H9 (cell line): ENCODE measurements at regions not wholly inside any gene's neighbourhood (a gene's known extent, or its start where the extent isn't known, plus 50 kb on each side); places are given as distances from the start of the nearest gene placed in this dataset.

Experiments
- DNase-seq: peaks from one replicate; pipeline ENCODE4 v3.0.0-alpha.2; 2017
- H2AFZ ChIP-seq: one replicate; pipeline ENCODE4 v1.6.1; 2013; ENCODE audit warnings: mild to moderate bottlenecking, low read length, control low read depth, moderate library complexity
- H2AK5ac ChIP-seq: 2 replicates; pipeline ENCODE4 v1.6.1; 2013; ENCODE audit warnings: low read length, control low read depth, mixed read lengths; ENCODE audit not compliant: insufficient read length
- H2BK120ac ChIP-seq: one replicate; pipeline ENCODE4 v1.6.1; 2013; ENCODE audit warnings: low read depth, mild to moderate bottlenecking, low read length, control low read depth, inconsistent platforms; ENCODE audit not compliant: poor library complexity, severe bottlenecking
- H2BK12ac ChIP-seq: 2 replicates; pipeline ENCODE4 v1.6.1; 2013; ENCODE audit warnings: low read length, control low read depth, mixed read lengths, low read depth; ENCODE audit not compliant: insufficient read length
- H2BK15ac ChIP-seq: 2 replicates; pipeline ENCODE4 v1.6.1; 2013; ENCODE audit warnings: low read depth, low read length, control low read depth
- H2BK20ac ChIP-seq: one replicate; pipeline ENCODE4 v1.6.1; 2013; ENCODE audit warnings: low read depth, mild to moderate bottlenecking, low read length, control low read depth, inconsistent platforms; ENCODE audit not compliant: poor library complexity, severe bottlenecking
- H2BK5ac ChIP-seq: 2 replicates; pipeline ENCODE4 v1.6.1; 2013; ENCODE audit warnings: low read length, control low read depth, mixed read lengths; ENCODE audit not compliant: insufficient read length
- H3K14ac ChIP-seq: 2 replicates; pipeline ENCODE4 v1.6.1; 2013; ENCODE audit warnings: low read length, control low read depth; ENCODE audit not compliant: insufficient read depth
- H3K18ac ChIP-seq: 2 replicates; pipeline ENCODE4 v1.6.1; 2013; ENCODE audit warnings: low read depth, mild to moderate bottlenecking, mixed read lengths, low read length, control low read depth; ENCODE audit not compliant: insufficient read length
- H3K23ac ChIP-seq: 2 replicates; pipeline ENCODE4 v1.6.1; 2013; ENCODE audit warnings: low read length, control low read depth, mixed read lengths, low read depth; ENCODE audit not compliant: insufficient read length
- H3K23me2 ChIP-seq: 2 replicates; pipeline ENCODE4 v1.6.1; 2013; ENCODE audit warnings: low read depth, mild to moderate bottlenecking, mixed read lengths, low read length, control low read depth; ENCODE audit not compliant: insufficient read length, poor library complexity, severe bottlenecking
- H3K27ac ChIP-seq: 2 replicates; pipeline ENCODE4 v1.5.1; 2013; ENCODE audit warnings: low read length, control low read depth, mixed read lengths, low read depth; ENCODE audit not compliant: insufficient read length
- H3K27me3 ChIP-seq: 2 replicates; pipeline ENCODE4 v1.6.1; 2013; ENCODE audit warnings: low read length, control low read depth, inconsistent platforms; ENCODE audit not compliant: insufficient read depth
- H3K4ac ChIP-seq: 2 replicates; pipeline ENCODE4 v1.6.1; 2013; ENCODE audit warnings: low read depth, mild to moderate bottlenecking, control low read depth, inconsistent platforms, low read length, moderate library complexity
- H3K4me1 ChIP-seq: 2 replicates; pipeline ENCODE4 v1.6.1; 2013; ENCODE audit warnings: low read length, control low read depth, inconsistent platforms; ENCODE audit not compliant: insufficient read depth
- H3K4me2 ChIP-seq: 2 replicates; pipeline ENCODE4 v1.6.1; 2013; ENCODE audit warnings: low read length, control low read depth, mixed read lengths; ENCODE audit not compliant: insufficient read length, insufficient read depth
- H3K56ac ChIP-seq: 2 replicates; pipeline ENCODE4 v1.6.1; 2013; ENCODE audit warnings: low read depth, mild to moderate bottlenecking, mixed read lengths, low read length, control low read depth; ENCODE audit not compliant: insufficient read length
- H3K79me1 ChIP-seq: 2 replicates; pipeline ENCODE4 v1.6.1; 2013; ENCODE audit warnings: low read depth, mild to moderate bottlenecking, moderate library complexity, low read length, control low read depth, inconsistent platforms; ENCODE audit not compliant: insufficient read depth, poor library complexity, severe bottlenecking
- H3K79me2 ChIP-seq: 2 replicates; pipeline ENCODE4 v1.6.1; 2013; ENCODE audit warnings: low read length, control low read depth, inconsistent platforms; ENCODE audit not compliant: insufficient read depth
- H3K9ac ChIP-seq: 2 replicates; pipeline ENCODE4 v1.6.1; 2013; ENCODE audit warnings: low read length, control low read depth, mixed read lengths; ENCODE audit not compliant: insufficient read length; ENCODE audit errors: extremely low read depth
- H3K9me3 ChIP-seq: one replicate; pipeline ENCODE4 v1.6.1; 2013; ENCODE audit warnings: low read depth, low read length, inconsistent platforms; ENCODE audit not compliant: control insufficient read depth
- H3T11ph ChIP-seq: one replicate; pipeline ENCODE4 v1.6.1; 2013; ENCODE audit warnings: mild to moderate bottlenecking, low read length, control low read depth, inconsistent platforms
- H4K20me1 ChIP-seq: one replicate; pipeline ENCODE4 v1.6.1; 2013; ENCODE audit not compliant: control insufficient read depth, insufficient read length, insufficient read depth
- H4K5ac ChIP-seq: 2 replicates; pipeline ENCODE4 v1.6.1; 2013; ENCODE audit warnings: low read depth, mild to moderate bottlenecking, mixed read lengths, low read length, control low read depth; ENCODE audit not compliant: insufficient read length
- H4K8ac ChIP-seq: replicated peaks from 2 replicates; pipeline ENCODE4 v1.6.1; 2013; ENCODE audit warnings: low read length, control low read depth, mixed read lengths, low read depth; ENCODE audit not compliant: insufficient read length
- H4K91ac ChIP-seq: 2 replicates; pipeline ENCODE4 v1.6.1; 2013; ENCODE audit warnings: low read depth, mild to moderate bottlenecking, moderate library complexity, mixed read lengths, low read length, control low read depth; ENCODE audit not compliant: insufficient read length
- H3K27ac Mint-ChIP-seq, 3 experiments: 2 replicates in 2 of 3; 3 replicates in 1 of 3; pipeline ENCODE4 v1.8.0; 2020 to 2021; ENCODE audit warnings: mixed read lengths in 3 of 3, mild to moderate bottlenecking in 1 of 3, moderate library complexity in 1 of 3
- H3K27me3 Mint-ChIP-seq: 2 replicates; pipeline ENCODE4 v1.8.0; 2021; ENCODE audit warnings: low read depth, mild to moderate bottlenecking, moderate library complexity, mixed read lengths
- H3K36me3 Mint-ChIP-seq, 3 experiments: 2 replicates in 2 of 3; 3 replicates in 1 of 3; pipeline ENCODE4 v1.8.0; 2020 to 2021; ENCODE audit warnings: low read depth in 3 of 3, mixed read lengths in 3 of 3; ENCODE audit not compliant: insufficient read depth in 1 of 3
- H3K4me1 Mint-ChIP-seq, 2 experiments: 2 replicates each; pipeline ENCODE4 v1.8.0; 2020; ENCODE audit warnings: mixed read lengths in 2 of 2
- H3K4me3 Mint-ChIP-seq, 2 experiments: 2 replicates in 1 of 2; 3 replicates in 1 of 2; pipeline ENCODE4 v1.8.0; 2020 to 2021; ENCODE audit warnings: mild to moderate bottlenecking in 2 of 2, mixed read lengths in 2 of 2, moderate library complexity in 1 of 2
- H3K9me3 Mint-ChIP-seq, 2 experiments: 2 replicates in 1 of 2; 3 replicates in 1 of 2; pipeline ENCODE4 v1.8.0; 2020; ENCODE audit warnings: mild to moderate bottlenecking in 2 of 2, mixed read lengths in 2 of 2, moderate library complexity in 1 of 2
- CTCF ChIP-seq: fragments of 200-600 bp; sonication (generic); conservative IDR thresholded peaks from 3 replicates; pipeline ENCODE4 v1.8.0; 2021; ENCODE audit warnings: antibody characterized with exemption, mild to moderate bottlenecking
- WGBS: extraction: QIAGEN DNeasy Blood & Tissue Kit; methylation state at CpG from one replicate; pipeline ENCODE4 v1.1.7; 2013; ENCODE audit warnings: missing lambda C conversion rate, low lambda C conversion rate, mixed read lengths; ENCODE audit not compliant: insufficient read length; ENCODE audit errors: extremely low coverage; 5-methylcytosine and 5-hydroxymethylcytosine counted together

GRCh38 chr2:20128506-20129330 lies 77.3 kb upstream of the LAPTM4A start:
- Histone ChIP-seq H2AK5ac (no peak overlapping the region), H4K5ac (no peak overlapping the region), H3K9me3 (no peaks in the 10 kb centered on the region), H3K4me2 (no peak overlapping the region), H3K14ac (no peak overlapping the region), H3K56ac (no peak overlapping the region), H3K18ac (no peak overlapping the region), H2BK12ac (no peak overlapping the region), H3K4me1 (no peaks in the 10 kb centered on the region), H4K91ac (no peak overlapping the region), H2BK20ac (no peak overlapping the region), H3K27ac (no peak overlapping the region), H3K23me2 (no peaks in the 10 kb centered on the region), H2BK5ac (no peak overlapping the region), H4K20me1 (no peaks in the 10 kb centered on the region), H3K23ac (no peak overlapping the region), H3K4ac (no peak overlapping the region), H2BK15ac (no peak overlapping the region), H3K79me2 (no peaks in the 10 kb centered on the region), H3K9ac (no peak overlapping the region), H3K27me3 (no peaks in the 10 kb centered on the region), H4K8ac (no peak overlapping the region), H3T11ph (no peak overlapping the region), H2BK120ac (no peak overlapping the region), H3K79me1 (no peaks in the 10 kb centered on the region), H2AFZ (no peak overlapping the region)
- H3K36me3 Mint-ChIP-seq, result no peaks in the 10 kb centered on the region
- no peak overlapping the region for H3K4me3 Mint-ChIP-seq
- no peak overlapping the region for H3K27ac Mint-ChIP-seq
- H3K9me3 Mint-ChIP-seq, result no peaks in the 10 kb centered on the region
- no peak for TF ChIP-seq CTCF
- no CpG with 5 or more reads among the region's 5 CpGs for WGBS
- peaks cover 5 to 11% of the 10 kb centered on the region in 2 experiments; a peak in 3 of 4 replicates for H3K4me1 Mint-ChIP-seq
- DNase-seq, result no peak
- H3K27me3 Mint-ChIP-seq, result peaks cover 2% of the 10 kb centered on the region; the same call in 1 of the 2 replicates
